NOMO-1 (cell line): ENCODE measurements at regions not wholly inside any gene's neighbourhood (a gene's known extent, or its start where the extent isn't known, plus 50 kb on each side); places are given as distances from the start of the nearest gene placed in this dataset.

Experiments used
- DNase-seq, 2 experiments: peaks; one replicate each; lab custom pipeline; 2025; ENCODE audit not compliant: unreplicated experiment in 2 of 2; lab: John Stamatoyannopoulos, UW

- DNase-seq, result peak; percentile 98
Measured at GRCh38 chr1:235011599-235012435, 116.8 kb downstream of the TOMM20 start.

GRCh38 chr1:235011064-235011598, 117.5 kb downstream of the TOMM20 start:
- no peak for DNase-seq

- DNase-seq, result no peak
Measured at GRCh38 chr1:235009561-235010306, 118.9 kb downstream of the TOMM20 start.

GRCh38 chr1:235009074-235009473, 119.6 kb downstream of the TOMM20 start:
- DNase-seq, result peak in 1 of 2 experiments; percentile 42

- no peak for DNase-seq
Measured at GRCh38 chr1:235008239-235008638, 120.4 kb downstream of the TOMM20 start.

- no peak for DNase-seq
Measured at GRCh38 chr1:235006816-235007215, 121.8 kb downstream of the TOMM20 start.

- DNase-seq, result no peak
Measured at GRCh38 chr1:235006132-235006721, 122.4 kb downstream of the TOMM20 start.

- no peak for DNase-seq
Measured at GRCh38 chr1:235004840-235005391, 123.7 kb downstream of the TOMM20 start.

GRCh38 chr1:235004276-235004675, 124.4 kb downstream of the TOMM20 start:
- peak in 1 of 2 experiments; percentile 27 for DNase-seq

GRCh38 chr1:235002706-235003300, 125.8 kb downstream of the TOMM20 start:
- no peak for DNase-seq

- no peak for DNase-seq
Measured at GRCh38 chr1:234999513-234999940, 129.1 kb downstream of the TOMM20 start.

GRCh38 chr1:234997896-234998741, 130.5 kb downstream of the TOMM20 start:
- DNase-seq, result no peak

GRCh38 chr1:234997201-234997895, 131.3 kb downstream of the TOMM20 start:
- no peak for DNase-seq

GRCh38 chr1:234996245-234996757, 132.3 kb downstream of the TOMM20 start:
- no peak for DNase-seq

- no peak for DNase-seq
Measured at GRCh38 chr1:234994436-234995295, 134.0 kb downstream of the TOMM20 start.

GRCh38 chr1:234992065-234992464, 136.6 kb downstream of the TOMM20 start:
- no peak for DNase-seq

GRCh38 chr1:234990874-234991801, 137.5 kb downstream of the TOMM20 start:
- no peak for DNase-seq
